ENCODE measurements at regions not wholly inside any gene's neighbourhood (a gene's known extent, or its start where the extent isn't known, plus 50 kb on each side); places are given as distances from the start of the nearest gene placed in this dataset.

DNA sequence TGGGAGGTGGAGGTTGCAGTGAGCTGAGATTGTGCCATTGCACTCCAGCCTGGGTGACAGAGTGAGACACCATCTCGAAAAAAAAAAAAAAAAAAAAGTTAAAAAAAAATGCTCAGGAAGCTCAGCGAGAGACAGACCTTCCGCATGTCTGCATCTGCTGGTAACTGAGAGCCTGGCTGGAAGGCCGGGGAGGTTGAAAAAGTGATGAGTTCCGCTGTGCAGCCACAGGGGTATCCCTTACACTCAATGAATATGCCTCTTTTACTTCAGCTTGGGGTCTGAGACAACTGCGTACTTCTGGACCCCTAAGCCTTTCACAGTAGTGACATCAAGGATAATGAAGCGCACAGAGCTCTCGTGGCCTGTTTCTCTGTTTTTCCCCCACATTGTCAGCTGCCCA is 179.9 kb upstream of the KLF4 start:
- H2AFZ ChIP-seq (ENCODE audit: control insufficient read depth, low read length): no peak overlapping the region
- FAIRE-seq: no peak
- H3K9me3 ChIP-seq (ENCODE audit: control insufficient read depth, low read depth, low read length): no peaks in the 10 kb centered on the region
- no peaks in the 10 kb centered on the region for H4K20me1 ChIP-seq (ENCODE audit: control insufficient read depth, extremely low read depth, insufficient read depth, low read length)
- no peak for DNase-seq (ENCODE audit: low read depth, low spot score)
- H3K4me3 ChIP-seq (ENCODE audit: control insufficient read depth in 2 of 3, extremely low read depth in 1 of 3, insufficient read depth in 2 of 3, low read depth in 1 of 3, low read length in 3 of 3): no peak overlapping the region
- no peaks in the 10 kb centered on the region for H3K79me2 ChIP-seq (ENCODE audit: control insufficient read depth, insufficient read depth, low read length)
- H3K36me3 ChIP-seq (ENCODE audit: control insufficient read depth in 2 of 2, extremely low read depth in 1 of 2, insufficient read depth in 2 of 2, low read length in 2 of 2): no peaks in the 10 kb centered on the region
- H3K9ac ChIP-seq (ENCODE audit: control insufficient read depth, extremely low read depth, insufficient read depth, low read length): no peak overlapping the region
- H3K27me3 ChIP-seq (ENCODE audit: control insufficient read depth, extremely low read depth, insufficient read depth, low read length): no peaks in the 10 kb centered on the region
- dilution Hi-C loops (cut with MboI; ENCODE audit: extremely low pct_ligation_motif_present, low sequenced_read_pairs): no loop called here
- H3K4me2 ChIP-seq (ENCODE audit: control insufficient read depth, extremely low read depth, insufficient read depth, low read depth, low read length): no peak overlapping the region
- H3K27ac ChIP-seq (ENCODE audit: control insufficient read depth, insufficient read depth, low read length): no peak overlapping the region
- H3K9me1 ChIP-seq (ENCODE audit: control insufficient read depth, extremely low read depth, insufficient read depth, low read length): no peaks in the 10 kb centered on the region
- H3K4me1 ChIP-seq (ENCODE audit: control insufficient read depth, extremely low read depth, insufficient read depth, low read length): no peaks in the 10 kb centered on the region
- no peak for TF ChIP-seq EZH2 (IDR thresholded peaks at IDR 0.05; ENCODE audit: low read length)
- TF ChIP-seq, protein P1, sequence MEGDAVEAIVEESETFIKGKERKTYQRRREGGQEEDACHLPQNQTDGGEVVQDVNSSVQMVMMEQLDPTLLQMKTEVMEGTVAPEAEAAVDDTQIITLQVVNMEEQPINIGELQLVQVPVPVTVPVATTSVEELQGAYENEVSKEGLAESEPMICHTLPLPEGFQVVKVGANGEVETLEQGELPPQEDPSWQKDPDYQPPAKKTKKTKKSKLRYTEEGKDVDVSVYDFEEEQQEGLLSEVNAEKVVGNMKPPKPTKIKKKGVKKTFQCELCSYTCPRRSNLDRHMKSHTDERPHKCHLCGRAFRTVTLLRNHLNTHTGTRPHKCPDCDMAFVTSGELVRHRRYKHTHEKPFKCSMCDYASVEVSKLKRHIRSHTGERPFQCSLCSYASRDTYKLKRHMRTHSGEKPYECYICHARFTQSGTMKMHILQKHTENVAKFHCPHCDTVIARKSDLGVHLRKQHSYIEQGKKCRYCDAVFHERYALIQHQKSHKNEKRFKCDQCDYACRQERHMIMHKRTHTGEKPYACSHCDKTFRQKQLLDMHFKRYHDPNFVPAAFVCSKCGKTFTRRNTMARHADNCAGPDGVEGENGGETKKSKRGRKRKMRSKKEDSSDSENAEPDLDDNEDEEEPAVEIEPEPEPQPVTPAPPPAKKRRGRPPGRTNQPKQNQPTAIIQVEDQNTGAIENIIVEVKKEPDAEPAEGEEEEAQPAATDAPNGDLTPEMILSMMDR (optimal IDR thresholded peaks at IDR 0.05 in 1 of 3, IDR thresholded peaks at IDR 0.05 in 1 of 3, conservative IDR thresholded peaks at IDR 0.05 in 1 of 3; ENCODE audit: extremely low read depth in 1 of 3, insufficient read depth in 2 of 3, low read length in 3 of 3): no peak

GRCh38 chr9:107667231-107668070 is 177.9 kb upstream of the KLF4 start:
- Histone ChIP-seq H3K36me3 (ENCODE audit: control insufficient read depth in 2 of 2, extremely low read depth in 1 of 2, insufficient read depth in 2 of 2, low read length in 2 of 2) (no peaks in the 10 kb centered on the region), H3K9ac (ENCODE audit: control insufficient read depth, extremely low read depth, insufficient read depth, low read length) (no peak overlapping the region), H2AFZ (ENCODE audit: control insufficient read depth, low read length) (no peak overlapping the region), H3K9me3 (ENCODE audit: control insufficient read depth, low read depth, low read length) (no peaks in the 10 kb centered on the region), H3K4me2 (ENCODE audit: control insufficient read depth, extremely low read depth, insufficient read depth, low read depth, low read length) (no peak overlapping the region), H3K27me3 (ENCODE audit: control insufficient read depth, extremely low read depth, insufficient read depth, low read length) (no peaks in the 10 kb centered on the region), H3K9me1 (ENCODE audit: control insufficient read depth, extremely low read depth, insufficient read depth, low read length) (no peaks in the 10 kb centered on the region), H3K4me3 (ENCODE audit: control insufficient read depth in 2 of 3, extremely low read depth in 1 of 3, insufficient read depth in 2 of 3, low read depth in 1 of 3, low read length in 3 of 3) (no peak overlapping the region), H3K79me2 (ENCODE audit: control insufficient read depth, insufficient read depth, low read length) (no peaks in the 10 kb centered on the region), H3K27ac (ENCODE audit: control insufficient read depth, insufficient read depth, low read length) (no peak overlapping the region), H4K20me1 (ENCODE audit: control insufficient read depth, extremely low read depth, insufficient read depth, low read length) (no peaks in the 10 kb centered on the region), H3K4me1 (ENCODE audit: control insufficient read depth, extremely low read depth, insufficient read depth, low read length) (no peaks in the 10 kb centered on the region)
- TF ChIP-seq, protein P1 (optimal IDR thresholded peaks at IDR 0.05 in 1 of 3, IDR thresholded peaks at IDR 0.05 in 1 of 3, conservative IDR thresholded peaks at IDR 0.05 in 1 of 3; ENCODE audit: extremely low read depth in 1 of 3, insufficient read depth in 2 of 3, low read length in 3 of 3): no peak
- TF ChIP-seq EZH2 (IDR thresholded peaks at IDR 0.05; ENCODE audit: low read length): no peak
- dilution Hi-C loops (cut with MboI; ENCODE audit: extremely low pct_ligation_motif_present, low sequenced_read_pairs): no loop called here
- FAIRE-seq (no peak), DNase-seq (ENCODE audit: low read depth, low spot score) (no peak)

Data from keratinocyte (primary cell).